Activated CD4-positive, alpha-beta memory T cell treated with anti-CD3 and anti-CD28 coated beads for 36 hours (primary cell): ENCODE measurements at regions not wholly inside any gene's neighbourhood (a gene's known extent, or its start where the extent isn't known, plus 50 kb on each side); places are given as distances from the start of the nearest gene placed in this dataset.
"Not testable (repeated sequence)": the region's sequence is repeated elsewhere in the genome, so short reads cannot be mapped to it uniquely, and the experiment has no call there.

ENCODE experiments used
- CTCF ChIA-PET: fragments of 350-600 bp; sonication (Branson Sonifier 250); formaldehyde crosslinking; loops from one replicate; lab custom pipeline; 2021; ENCODE audit warnings: antibody characterized with exemption, inconsistent platforms; lab: Charles Lee
- POLR2A ChIA-PET: fragments of 350-600 bp; sonication (Branson Sonifier 250); formaldehyde crosslinking; loops from one replicate; lab custom pipeline; 2021; ENCODE audit warnings: antibody characterized with exemption; lab: Charles Lee
- DNase-seq: peaks from one replicate; pipeline ENCODE4 v3.0.0-alpha.2; 2020
- H3K27ac Mint-ChIP-seq: one replicate; pipeline ENCODE4 v1.8.0; 2021; ENCODE audit warnings: mixed read lengths
- H3K27me3 Mint-ChIP-seq: one replicate; pipeline ENCODE4 v1.8.0; 2021; ENCODE audit warnings: mixed read lengths
- H3K36me3 Mint-ChIP-seq: one replicate; pipeline ENCODE4 v1.8.0; 2021; ENCODE audit warnings: mixed read lengths
- H3K4me1 Mint-ChIP-seq: one replicate; pipeline ENCODE4 v1.8.0; 2021; ENCODE audit warnings: low read depth, mixed read lengths
- H3K4me3 Mint-ChIP-seq: one replicate; pipeline ENCODE4 v1.8.0; 2021; ENCODE audit warnings: mild to moderate bottlenecking, mixed read lengths
- H3K9me3 Mint-ChIP-seq: one replicate; pipeline ENCODE4 v1.8.0; 2021; ENCODE audit warnings: mixed read lengths
- intact Hi-C: fragments of 100-400 bp; cut with micrococcal nuclease; formaldehyde crosslinking; loops from one replicate; pipeline ENCODE4 v1.15.1; 2023

GRCh38 chr3:156052115-156052514 lies 68.3 kb upstream of the KCNAB1 start:
- Mint-ChIP-seq H3K27me3 (peaks cover 10% of the 10 kb centered on the region), H3K4me3 (no peak overlapping the region)
- CTCF ChIA-PET = interaction anchor here (2.0 kb wide), 1 partner anchor 8 kb away, joined by 12 read pairs; no protein-coding TSS in a partner anchor

GRCh38 chr3:156059950-156060501 lies 60.4 kb upstream of the KCNAB1 start:
- CTCF ChIA-PET = no interaction called here
- POLR2A ChIA-PET = no interaction called here
- DNase-seq = no peak
- Mint-ChIP-seq H3K27ac (no peak overlapping the region), H3K4me1 (no peaks in the 10 kb centered on the region), H3K9me3 (no peaks in the 10 kb centered on the region), H3K4me3 (no peak overlapping the region), H3K36me3 (no peaks in the 10 kb centered on the region), H3K27me3 (peaks cover 2% of the 10 kb centered on the region)
- intact Hi-C loops = no loop called here

More at GRCh38 chr3:156052115-156052514, 68.3 kb upstream of the KCNAB1 start:
- Mint-ChIP-seq H3K27ac (no peak overlapping the region), H3K4me1 (no peaks in the 10 kb centered on the region), H3K36me3 (no peaks in the 10 kb centered on the region), H3K9me3 (no peaks in the 10 kb centered on the region)
- no peak for DNase-seq
- intact Hi-C loops = no loop called here
- POLR2A ChIA-PET = no interaction called here

- H3K4me1 Mint-ChIP-seq, H3K27ac Mint-ChIP-seq, POLR2A ChIA-PET, H3K9me3 Mint-ChIP-seq, H3K4me3 Mint-ChIP-seq, CTCF ChIA-PET, H3K36me3 Mint-ChIP-seq, intact Hi-C loops, DNase-seq, H3K27me3 Mint-ChIP-seq: not testable (repeated sequence)
Observed at GRCh38 chr3:156068151-156068550, 52.2 kb upstream of the KCNAB1 start.

- H3K27me3 Mint-ChIP-seq = peaks cover 9% of the 10 kb centered on the region
- H3K4me3 Mint-ChIP-seq = no peak overlapping the region
- H3K36me3 Mint-ChIP-seq = no peaks in the 10 kb centered on the region
- H3K27ac Mint-ChIP-seq = no peak overlapping the region
- ChIA-PET CTCF (no interaction called here), POLR2A (no interaction called here)
- DNase-seq = no peak
- intact Hi-C loops = no loop called here
- H3K9me3 Mint-ChIP-seq = no peaks in the 10 kb centered on the region
- no peaks in the 10 kb centered on the region for H3K4me1 Mint-ChIP-seq
Observed at GRCh38 chr3:156070028-156070427, 50.4 kb upstream of the KCNAB1 start.
